HG02571 (cell line): ENCODE measurements at regions not wholly inside any gene's neighbourhood (a gene's known extent, or its start where the extent isn't known, plus 50 kb on each side); places are given as distances from the start of the nearest gene placed in this dataset.

Experiments used
- ATAC-seq: cut with Tn5 transposase; IDR thresholded peaks from one replicate; pipeline ENCODE4 v1.9.1; 2021; ENCODE audit warnings: mild to moderate bottlenecking, moderate library complexity; ENCODE audit not compliant: unreplicated experiment

- no peak for ATAC-seq
Observed at GRCh38 chr9:19600538-19600937, 188.3 kb downstream of the SLC24A2 start.

- no peak for ATAC-seq
Observed at GRCh38 chr9:19598722-19599121, 189.9 kb downstream of the ACER2 start.

- no peak for ATAC-seq
Observed at GRCh38 chr9:19597176-19597575, 188.4 kb downstream of the ACER2 start.

- no peak for ATAC-seq
Observed at GRCh38 chr9:19595003-19595402, 186.2 kb downstream of the ACER2 start.

- no peak for ATAC-seq
Observed at GRCh38 chr9:19587678-19588077, 178.9 kb downstream of the ACER2 start.

GRCh38 chr9:19583890-19584289 lies 175.1 kb downstream of the ACER2 start:
- no peak for ATAC-seq

- no peak for ATAC-seq
Observed at GRCh38 chr9:19577411-19577810, 168.6 kb downstream of the ACER2 start.

- ATAC-seq: no peak
Observed at GRCh38 chr9:19568946-19569345, 160.1 kb downstream of the ACER2 start.

GRCh38 chr9:19564396-19565061 lies 155.7 kb downstream of the ACER2 start:
- no peak for ATAC-seq

- ATAC-seq: no peak
Observed at GRCh38 chr9:19555214-19555613, 146.4 kb downstream of the ACER2 start.

- ATAC-seq: no peak
Observed at GRCh38 chr9:19554529-19554928, 145.7 kb downstream of the ACER2 start.

GRCh38 chr9:19553441-19553840 lies 144.6 kb downstream of the ACER2 start:
- no peak for ATAC-seq

GRCh38 chr9:19552282-19553105 lies 143.7 kb downstream of the ACER2 start:
- ATAC-seq: no peak

GRCh38 chr9:19551124-19551929 lies 142.5 kb downstream of the ACER2 start:
- ATAC-seq: peak; percentile 82

- ATAC-seq: no peak
Observed at GRCh38 chr9:19550009-19550408, 141.2 kb downstream of the ACER2 start.

- no peak for ATAC-seq
Observed at GRCh38 chr9:19533373-19533772, 124.6 kb downstream of the ACER2 start.

- no peak for ATAC-seq
Observed at GRCh38 chr9:19527663-19528062, 118.9 kb downstream of the ACER2 start.

GRCh38 chr9:19522558-19522957 lies 113.7 kb downstream of the ACER2 start:
- no peak for ATAC-seq

GRCh38 chr9:19521205-19521604 lies 112.4 kb downstream of the ACER2 start:
- ATAC-seq: no peak

- no peak for ATAC-seq
Observed at GRCh38 chr9:19517202-19517942, 108.6 kb downstream of the ACER2 start.

- ATAC-seq: no peak
Observed at GRCh38 chr9:19516348-19516747, 107.5 kb downstream of the ACER2 start.
